Liver (tissue), 3 donors: ENCODE measurements at regions not wholly inside any gene's neighbourhood (a gene's known extent, or its start where the extent isn't known, plus 50 kb on each side); places are given as distances from the start of the nearest gene placed in this dataset.

Source experiments
- TAF1 ChIP-seq: conservative IDR thresholded peaks from 2 replicates; pipeline ENCODE4 v1.6.1; 2016; ENCODE audit warnings: antibody characterized with exemption, mild to moderate bottlenecking
- TF ChIP-seq, protein P1 (sequence below): fragments of 150-350 bp; IDR thresholded peaks from 2 replicates; pipeline ENCODE4 v1.5.1; 2017; ENCODE audit warnings: improper control_type of control experiment, low read depth, low read length; ENCODE audit not compliant: missing input control
- donor health status: healthy.
- donor health status: healthy.

DNA sequence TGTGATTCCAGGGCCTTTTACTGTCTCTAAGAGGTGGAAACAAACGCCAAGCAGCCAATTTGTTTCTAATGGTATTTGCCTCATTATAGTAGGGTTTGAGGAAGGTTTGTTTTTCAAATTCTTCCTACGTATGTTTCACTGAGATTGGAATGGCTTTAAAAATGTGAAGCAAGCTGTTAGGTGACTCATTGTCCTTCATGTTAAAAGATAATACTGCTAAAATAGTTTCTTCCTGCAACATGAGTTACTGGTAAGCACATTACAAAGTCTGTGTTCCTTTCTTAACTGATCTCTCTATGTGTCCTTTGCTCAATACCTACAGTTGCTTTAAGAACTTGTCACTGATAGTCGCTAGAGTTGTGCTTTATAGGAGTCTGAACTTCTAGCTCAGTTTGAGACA lies 1183.9 kb downstream of the RPA4 start:
- TF ChIP-seq, protein P1, sequence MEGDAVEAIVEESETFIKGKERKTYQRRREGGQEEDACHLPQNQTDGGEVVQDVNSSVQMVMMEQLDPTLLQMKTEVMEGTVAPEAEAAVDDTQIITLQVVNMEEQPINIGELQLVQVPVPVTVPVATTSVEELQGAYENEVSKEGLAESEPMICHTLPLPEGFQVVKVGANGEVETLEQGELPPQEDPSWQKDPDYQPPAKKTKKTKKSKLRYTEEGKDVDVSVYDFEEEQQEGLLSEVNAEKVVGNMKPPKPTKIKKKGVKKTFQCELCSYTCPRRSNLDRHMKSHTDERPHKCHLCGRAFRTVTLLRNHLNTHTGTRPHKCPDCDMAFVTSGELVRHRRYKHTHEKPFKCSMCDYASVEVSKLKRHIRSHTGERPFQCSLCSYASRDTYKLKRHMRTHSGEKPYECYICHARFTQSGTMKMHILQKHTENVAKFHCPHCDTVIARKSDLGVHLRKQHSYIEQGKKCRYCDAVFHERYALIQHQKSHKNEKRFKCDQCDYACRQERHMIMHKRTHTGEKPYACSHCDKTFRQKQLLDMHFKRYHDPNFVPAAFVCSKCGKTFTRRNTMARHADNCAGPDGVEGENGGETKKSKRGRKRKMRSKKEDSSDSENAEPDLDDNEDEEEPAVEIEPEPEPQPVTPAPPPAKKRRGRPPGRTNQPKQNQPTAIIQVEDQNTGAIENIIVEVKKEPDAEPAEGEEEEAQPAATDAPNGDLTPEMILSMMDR: no peak
- no peak for TF ChIP-seq TAF1
